HG03342 (cell line): ENCODE measurements at regions not wholly inside any gene's neighbourhood (a gene's known extent, or its start where the extent isn't known, plus 50 kb on each side); places are given as distances from the start of the nearest gene placed in this dataset.
"Not testable (repeated sequence)": the region's sequence is repeated elsewhere in the genome, so short reads cannot be mapped to it uniquely, and the experiment has no call there.

ENCODE experiments used
- ATAC-seq: cut with Tn5 transposase; IDR thresholded peaks from one replicate; pipeline ENCODE4 v1.9.1; 2021; ENCODE audit warnings: mild to moderate bottlenecking, moderate library complexity; ENCODE audit not compliant: unreplicated experiment

DNA sequence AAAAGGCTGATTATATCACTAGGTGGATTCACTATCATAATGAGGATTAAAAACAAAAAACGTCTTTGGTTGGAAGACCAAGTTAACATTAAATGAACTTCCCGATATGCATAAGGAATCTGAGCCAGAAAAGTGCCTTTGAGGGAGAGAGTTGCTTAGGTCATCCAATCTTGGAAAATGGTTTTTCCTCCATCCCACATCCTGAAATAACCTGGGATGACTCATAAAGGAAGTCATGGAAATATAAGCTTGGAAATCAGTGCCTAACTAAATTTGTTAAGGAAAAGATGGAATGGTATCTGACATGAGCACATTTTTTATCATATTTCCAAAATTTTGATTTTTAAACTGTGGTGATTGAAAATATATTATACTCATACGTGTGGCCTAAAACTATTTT, 66.0 kb downstream of the KBTBD8 start:
- ATAC-seq = no peak

DNA sequence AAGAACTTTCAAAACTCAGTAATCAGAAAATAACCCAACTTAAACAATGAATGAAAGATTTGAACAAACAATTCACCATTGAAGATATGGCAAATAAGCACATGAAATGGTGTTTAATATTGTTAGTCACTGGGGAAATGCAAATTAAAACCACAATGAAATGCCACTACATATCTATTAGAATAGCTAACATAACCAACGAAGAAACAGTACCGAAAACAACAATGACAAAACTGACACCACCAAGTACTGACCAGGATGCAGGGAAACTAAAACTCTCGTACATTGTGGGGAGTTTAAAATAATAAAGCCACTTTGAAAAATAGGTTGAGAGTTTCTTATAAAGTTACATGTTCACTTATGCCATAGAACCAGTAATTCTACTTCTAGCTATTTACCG, 69.1 kb downstream of the KBTBD8 start:
- peak; percentile 78 for ATAC-seq

DNA sequence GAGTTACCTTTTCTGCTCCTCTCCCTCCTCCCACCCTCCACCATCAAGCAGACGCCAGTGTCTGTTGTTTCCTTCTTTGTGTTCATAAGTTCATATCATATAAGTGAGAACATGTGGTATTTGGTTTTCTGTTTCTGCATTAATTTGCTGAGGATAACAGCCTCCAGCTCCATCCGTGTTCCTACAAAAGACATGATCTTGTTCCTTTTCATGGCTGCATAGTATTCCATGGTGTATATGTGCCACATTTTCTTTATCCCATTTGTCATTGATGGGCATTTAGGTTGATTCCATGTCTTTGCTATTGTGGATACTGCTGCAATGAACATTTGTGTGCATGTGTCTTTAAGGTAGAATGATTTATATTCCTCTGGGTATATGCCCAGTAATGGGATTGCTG, 74.5 kb downstream of the KBTBD8 start:
- ATAC-seq = not testable (repeated sequence)

DNA sequence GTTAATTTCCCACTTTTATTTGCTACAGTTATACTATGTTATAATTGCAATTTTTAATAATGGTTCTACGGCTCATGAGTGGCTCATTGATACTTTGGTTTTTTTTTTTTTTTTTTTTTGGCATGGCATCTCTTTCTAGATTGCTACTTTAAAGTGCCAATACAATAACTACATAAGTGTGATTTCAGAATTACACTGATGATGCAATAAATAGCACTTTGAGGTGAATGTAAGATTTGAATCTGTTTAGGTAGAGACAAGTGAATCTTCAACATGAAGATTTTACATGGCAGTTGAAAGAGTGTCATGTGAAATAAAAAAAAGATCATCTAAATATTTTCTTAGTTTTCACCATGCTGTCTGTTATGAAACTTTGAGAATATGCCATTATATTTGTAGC, 75.7 kb downstream of the KBTBD8 start:
- ATAC-seq = no peak

DNA sequence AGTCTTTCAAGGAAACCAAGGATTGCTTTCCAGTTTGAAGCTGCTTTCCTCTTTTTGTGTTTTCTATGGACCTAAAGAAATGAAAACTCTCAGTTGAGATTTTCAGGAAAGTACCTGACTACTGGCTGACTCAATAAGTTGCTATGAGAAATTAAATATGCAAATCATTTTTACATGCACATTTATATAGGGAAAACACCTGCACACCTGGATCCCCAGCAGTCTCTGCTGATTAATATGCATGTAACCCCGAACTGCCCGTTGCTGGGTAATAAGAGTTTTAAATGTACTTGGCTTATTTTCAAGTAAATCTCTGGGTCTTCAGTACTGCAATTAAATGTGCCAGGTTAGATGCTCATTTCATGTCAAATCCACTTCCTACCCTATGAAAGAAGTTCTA, 77.2 kb downstream of the KBTBD8 start:
- no peak for ATAC-seq

DNA sequence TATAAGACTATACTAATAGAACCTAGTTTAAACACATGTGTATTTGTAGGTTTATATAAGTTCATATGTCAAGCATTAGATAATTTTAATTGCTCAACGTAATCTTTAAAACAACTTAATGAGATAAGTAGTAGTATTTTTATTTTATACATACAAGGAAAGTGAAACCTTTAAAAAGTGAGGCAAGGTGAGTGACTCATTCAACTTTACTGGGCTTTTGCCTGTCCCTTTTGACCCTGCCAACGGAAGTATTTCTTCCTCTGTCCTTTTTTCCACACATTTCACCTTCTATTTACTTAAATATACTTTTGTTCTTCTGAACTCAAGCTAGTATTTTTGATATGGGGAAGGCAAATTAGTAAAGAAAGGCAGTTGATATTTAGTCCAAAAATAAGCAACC, 78.5 kb downstream of the KBTBD8 start:
- no peak for ATAC-seq

DNA sequence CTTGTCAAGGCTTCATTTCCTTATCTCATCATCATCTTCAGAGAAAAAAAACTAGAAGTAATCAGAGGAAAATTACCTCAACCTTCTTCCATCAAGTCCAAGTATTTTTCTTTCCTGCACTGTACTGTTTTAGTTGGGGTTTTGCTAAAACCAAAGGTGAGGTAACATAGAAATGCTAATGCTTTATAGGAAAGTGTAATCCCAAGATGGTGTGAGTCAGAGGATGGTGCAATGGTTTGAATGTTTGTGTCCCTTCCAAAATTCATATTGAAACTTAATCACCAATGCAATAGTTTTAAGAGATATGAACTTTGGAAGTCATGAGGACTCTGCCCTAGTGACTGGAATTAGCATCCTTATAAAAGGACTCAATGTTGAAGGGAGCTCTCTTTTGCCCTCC, 79.5 kb downstream of the KBTBD8 start:
- no peak for ATAC-seq

DNA sequence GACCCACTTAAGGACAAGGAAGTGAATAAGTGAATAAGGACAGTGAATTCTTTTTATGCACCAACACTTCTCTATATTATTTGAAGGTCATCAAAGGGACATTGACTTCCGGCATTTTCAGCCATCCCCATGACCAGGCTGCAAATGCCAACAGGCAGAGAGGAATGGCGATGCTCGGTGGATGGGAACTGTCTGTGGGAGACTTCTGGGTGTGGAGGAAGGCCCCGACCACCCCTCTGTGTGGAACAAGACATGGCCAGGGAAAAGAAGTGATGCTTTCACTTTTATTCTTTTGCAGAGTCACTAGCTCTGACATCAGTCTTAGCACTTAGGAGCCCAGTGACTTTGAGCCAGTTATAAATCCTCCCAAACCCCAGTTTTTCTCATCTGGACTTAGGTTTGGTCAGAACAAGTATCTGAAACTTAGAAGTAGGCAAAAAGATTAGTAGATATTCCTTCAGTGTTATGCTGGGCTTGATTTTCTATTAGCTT, 84.5 kb downstream of the KBTBD8 start:
- ATAC-seq = no peak

DNA sequence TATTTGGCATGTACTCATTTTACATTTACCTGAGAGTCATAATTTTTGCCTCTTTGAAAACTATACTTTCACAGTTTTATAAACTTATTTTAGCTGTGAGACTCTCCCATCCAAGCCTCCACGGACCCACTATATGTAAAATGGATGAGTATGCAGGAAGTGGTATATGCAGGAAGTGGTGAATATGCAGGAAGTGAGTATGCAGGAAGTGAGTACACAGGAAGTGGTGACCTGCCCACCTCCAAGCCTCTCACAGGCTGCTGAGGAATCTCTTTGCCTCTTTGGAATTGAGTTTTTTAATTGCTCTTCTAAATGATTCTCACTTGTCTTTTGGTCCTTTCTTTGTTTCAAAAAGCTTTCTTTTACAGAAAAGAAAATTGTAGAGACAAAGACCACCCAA, 85.2 kb downstream of the KBTBD8 start:
- ATAC-seq = peak; percentile 70

DNA sequence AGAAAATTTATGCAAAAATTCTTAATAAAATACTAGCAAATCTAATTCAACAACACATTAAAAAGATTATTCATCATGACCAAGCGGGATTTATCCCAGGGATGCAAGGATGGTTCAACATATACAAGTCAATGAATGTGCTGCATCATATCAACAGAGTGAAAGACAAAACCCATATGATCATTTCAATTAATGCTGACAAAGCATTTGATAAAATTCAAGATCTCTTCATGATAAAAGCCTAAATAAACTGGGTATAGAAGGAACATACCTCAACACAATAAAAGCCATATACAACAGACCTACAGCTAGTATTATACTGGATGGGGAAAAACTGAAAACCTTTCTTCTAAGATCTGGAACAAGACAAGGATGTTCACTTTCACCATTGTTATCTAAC, 89.7 kb downstream of the KBTBD8 start:
- no peak for ATAC-seq

DNA sequence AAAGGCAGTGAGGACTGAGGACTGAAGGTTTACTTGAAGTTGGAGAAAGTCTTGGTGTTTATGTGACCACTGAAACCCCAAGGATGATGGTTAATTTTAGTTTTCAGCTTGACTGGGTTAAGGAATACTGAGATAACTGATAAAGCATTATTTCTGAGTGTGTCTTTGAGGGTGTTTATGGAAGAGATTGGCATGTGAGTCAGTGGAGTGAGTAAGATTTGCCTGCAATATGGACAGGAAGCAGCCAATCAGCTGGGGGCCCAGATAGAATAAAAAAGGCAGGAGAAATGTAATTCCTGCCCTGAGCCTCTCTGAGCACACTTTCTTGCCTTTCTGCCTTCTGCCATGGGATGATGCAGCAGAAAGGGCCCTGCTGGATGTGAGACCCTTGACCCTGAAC, 92.4 kb downstream of the KBTBD8 start:
- no peak for ATAC-seq

DNA sequence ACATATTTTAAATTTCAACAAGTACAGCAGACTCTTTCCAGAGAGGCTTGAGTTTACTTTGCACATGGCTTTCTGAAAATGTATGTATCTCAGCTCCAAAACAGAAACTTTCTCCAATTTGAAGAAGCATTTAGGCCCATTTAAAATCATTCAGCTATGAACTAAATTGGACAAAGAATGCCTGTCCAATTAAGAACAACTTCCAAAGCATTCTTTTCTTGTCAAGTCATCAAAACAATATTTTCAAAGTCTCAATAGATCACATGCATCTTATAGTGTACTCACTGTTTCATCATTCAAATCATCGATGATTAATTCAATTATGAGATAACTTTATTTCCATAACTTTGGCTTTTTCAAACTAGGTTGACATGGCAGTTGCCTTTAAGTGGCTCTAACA, 95.2 kb downstream of the KBTBD8 start:
- ATAC-seq = no peak

DNA sequence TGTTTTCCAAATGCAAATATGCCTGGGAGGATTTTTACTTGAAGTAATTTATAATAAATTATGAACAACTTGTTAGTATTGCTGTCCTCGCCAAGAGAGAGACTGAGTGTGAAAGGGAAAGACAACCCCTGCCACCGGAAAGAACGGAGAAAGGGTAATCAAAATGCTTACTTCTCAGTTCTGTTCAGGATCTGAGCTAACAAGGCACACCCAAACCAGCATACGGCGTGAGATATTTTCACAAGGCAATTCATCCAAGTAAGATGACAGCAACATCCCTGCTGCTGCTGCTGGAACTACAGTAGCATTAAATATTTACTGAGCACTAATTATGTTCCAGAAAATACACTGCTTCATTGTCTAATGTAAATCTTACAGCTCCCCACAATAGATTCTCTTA, 96.1 kb downstream of the KBTBD8 start:
- ATAC-seq = no peak

DNA sequence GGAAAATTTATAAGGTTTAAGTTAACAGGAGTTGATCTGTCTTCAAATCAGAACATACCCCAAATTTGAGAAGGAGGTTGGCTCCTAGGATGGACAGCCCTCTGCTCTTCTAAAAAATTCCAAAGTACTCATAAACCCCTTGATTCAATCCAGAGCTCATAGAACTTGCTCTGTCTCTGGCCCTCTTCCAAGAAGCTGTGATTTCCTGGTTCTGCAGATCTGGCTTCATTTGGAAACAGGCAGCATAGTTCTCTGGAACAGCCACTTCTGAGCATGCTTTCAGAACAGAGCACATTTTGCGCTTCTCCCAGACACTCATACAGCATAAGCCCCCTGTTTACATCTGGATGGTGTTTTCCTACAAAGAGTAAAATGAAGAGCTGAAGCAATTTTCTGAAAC, 96.7 kb downstream of the KBTBD8 start:
- ATAC-seq = no peak

DNA sequence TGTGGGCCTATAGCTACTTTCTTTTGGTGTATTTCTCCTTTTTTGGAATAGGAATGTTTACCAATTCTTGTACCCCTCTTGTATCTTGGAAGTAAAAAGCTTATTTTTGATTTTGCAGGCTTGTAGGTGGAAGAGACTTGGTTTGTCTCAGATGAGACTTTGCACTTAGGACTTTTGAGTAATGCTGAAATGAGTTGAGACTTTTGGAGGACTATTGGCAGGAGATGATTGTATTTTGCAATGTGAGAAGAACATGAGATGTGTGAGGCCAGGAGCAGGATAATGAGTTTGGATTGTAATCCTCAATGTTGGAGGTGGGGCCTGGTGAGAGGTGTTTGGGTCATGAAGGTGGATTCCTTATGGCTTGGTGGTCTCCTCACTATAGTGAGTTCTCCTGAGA, 106.3 kb downstream of the KBTBD8 start:
- no peak for ATAC-seq

DNA sequence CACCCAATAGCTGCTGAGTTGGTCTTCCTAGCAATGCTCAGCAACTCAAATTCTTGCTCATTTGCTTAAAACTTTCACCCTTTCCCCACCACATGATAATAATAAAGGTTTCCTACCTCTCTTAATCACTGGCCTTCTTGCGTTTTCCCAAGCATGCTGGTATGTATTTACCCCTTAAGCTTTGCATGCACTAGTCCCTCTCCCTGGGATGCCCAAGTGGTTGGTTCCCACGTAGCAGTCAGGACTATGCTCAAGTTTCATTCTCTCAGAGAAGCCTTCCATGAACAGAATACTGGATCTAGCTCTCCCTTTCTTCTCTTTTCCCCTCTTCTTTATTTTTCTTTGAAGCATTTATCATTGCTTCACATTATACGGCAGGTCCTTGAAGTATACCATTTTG, 108.8 kb downstream of the KBTBD8 start:
- no peak for ATAC-seq

DNA sequence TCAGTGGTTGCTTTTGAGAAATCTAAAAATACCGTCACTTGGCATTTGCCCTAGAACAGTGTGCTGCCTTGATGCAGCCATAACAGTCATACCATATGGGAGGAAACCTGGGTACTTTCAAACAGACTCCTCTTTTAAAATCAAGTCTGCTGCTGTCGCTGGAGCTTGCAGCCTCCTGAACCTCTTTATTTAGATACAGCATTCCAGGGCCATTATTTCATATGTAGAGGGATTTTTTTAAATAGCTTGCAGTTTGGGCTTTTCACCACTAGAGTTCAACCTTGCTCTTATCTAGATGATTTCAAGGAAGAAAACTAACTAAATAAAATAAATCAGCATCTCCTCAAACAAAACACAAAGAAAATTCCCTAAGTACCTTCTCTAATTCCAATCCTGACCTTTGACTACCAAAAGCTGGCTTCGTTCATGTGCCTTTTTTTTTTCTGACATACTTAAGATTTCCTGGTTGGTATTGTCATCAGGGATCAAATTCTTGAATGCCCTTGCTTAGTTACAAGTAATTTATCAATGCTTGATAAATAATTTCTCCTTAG, 111.6 kb downstream of the KBTBD8 start:
- ATAC-seq = no peak

DNA sequence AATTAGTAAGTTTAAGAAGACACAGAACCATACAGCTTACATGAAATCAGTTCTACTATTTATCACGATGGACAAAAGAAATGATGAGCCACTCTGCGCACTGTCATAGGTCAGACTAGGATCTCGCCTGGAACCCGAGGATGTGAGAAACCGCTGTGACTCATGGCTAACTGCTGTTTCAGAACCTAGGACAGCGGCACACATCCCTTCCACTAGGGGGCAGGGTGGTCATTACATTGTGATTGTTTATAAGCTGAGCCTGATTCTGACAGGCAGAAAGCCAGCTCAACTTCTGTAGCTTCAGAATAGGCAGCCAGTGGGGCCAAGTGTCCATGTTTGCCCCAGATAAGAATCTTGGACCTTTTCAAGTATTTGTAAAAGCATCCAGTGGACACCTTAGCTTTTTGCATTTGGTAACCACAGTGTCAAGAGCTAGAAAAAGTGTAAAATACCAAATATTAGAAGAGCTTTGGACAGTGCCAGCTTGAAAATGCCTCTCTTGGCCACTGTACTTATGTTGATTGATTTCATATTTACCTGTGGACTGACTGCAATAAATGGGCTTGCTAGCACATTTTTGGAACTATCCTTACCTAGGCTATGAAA, 115.8 kb downstream of the KBTBD8 start:
- peak; percentile 99 for ATAC-seq

DNA sequence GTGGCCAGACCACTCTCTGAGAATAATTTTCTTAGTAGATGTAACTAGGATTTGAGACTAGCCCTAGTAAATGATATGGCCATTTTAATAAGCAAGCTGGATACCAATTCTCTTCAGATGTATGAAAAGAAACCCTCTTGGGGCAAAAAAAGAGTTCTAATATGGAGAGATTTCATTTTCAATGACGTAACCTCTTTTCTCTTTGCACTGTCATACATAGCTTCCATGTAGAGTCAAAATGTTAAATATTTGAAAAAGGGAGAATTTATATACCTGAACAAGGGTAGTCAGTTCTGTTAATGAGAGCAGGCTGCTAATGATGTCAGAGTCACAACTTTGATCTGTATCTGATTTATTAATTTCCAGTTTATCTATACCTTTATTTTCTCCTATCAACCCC, 120.0 kb downstream of the KBTBD8 start:
- no peak for ATAC-seq

DNA sequence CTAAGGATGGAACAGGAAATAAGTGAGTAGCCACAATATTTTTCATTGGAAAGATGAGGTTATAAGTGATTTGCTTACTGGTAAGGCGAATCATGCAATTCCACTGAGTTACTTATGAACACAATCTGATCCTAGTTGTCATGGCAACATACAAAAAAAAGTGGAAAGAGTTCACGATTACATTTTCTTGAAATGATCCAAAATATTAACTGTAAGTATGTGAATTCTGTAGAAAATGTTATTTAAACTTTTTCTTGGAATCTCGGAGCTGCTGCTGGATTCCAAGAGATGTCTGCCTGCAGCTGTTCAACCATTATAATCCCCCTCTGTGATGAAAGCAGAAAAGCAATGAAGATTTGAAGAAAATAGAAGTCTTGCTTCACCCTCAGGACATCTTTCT, 120.5 kb downstream of the KBTBD8 start:
- ATAC-seq = no peak

DNA sequence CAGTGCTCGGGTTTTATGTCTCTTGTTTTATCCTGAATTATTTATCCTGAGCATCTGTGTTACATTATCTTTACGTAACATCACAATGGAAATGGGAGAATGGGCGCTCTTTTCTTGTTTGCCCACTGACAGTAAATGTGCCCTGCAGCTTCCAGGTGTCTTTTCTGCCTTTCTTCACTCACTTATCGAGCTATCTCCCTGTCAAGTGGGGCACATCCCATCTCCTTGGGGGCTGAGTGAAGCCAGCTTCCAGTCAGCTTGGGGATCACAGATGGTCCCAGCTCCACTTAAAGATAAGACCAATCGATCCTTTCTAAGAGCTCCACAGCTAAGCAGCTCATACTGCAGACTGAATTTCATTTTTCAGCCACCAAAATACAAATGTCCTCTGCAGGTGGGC, 125.8 kb downstream of the KBTBD8 start:
- no peak for ATAC-seq

DNA sequence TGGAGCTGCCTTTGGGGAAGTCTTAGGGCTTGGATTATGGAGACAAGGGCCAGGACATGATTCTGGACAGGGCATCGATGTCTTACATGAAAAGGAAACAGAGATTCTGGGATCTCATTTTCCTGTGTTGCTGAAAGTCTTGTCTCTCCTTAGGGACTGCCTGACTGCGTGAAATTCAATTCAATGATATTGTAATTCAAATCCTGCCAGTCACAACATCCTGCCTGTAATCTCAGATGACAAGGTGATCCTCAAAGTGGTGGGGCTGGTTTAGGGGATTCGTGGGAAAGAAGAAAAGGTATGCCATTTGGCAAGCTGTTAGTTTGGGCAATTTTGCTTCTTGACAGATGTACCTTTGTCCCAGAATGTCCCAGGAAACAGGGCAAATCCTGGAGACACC, 129.1 kb downstream of the KBTBD8 start:
- no peak for ATAC-seq

DNA sequence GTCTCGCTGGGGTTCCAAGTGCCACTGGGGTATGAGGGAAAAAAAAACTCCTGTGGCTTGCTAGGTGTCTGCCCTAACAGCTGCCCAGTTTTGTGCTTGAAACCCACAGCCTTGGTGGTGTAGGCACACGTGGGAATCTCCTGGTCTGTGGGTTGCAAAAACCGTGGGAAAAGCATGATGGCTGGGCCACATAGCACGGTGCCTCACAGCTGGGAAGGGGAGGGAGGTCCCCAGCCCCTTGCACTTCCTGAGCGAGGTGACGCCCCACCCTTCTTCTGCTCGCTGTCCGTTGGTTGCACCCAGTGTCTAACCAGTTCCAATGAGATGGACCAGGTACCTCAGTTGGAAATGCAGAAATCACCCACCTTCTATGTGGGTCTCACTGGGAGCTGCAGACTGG, 144.3 kb downstream of the KBTBD8 start:
- no peak for ATAC-seq
